GM12878 (cell line): ENCODE measurements at regions not wholly inside any gene's neighbourhood (a gene's known extent, or its start where the extent isn't known, plus 50 kb on each side); places are given as distances from the start of the nearest gene placed in this dataset.
A peak's percentile ranks its signal among the peaks of the same experiment; 100 is the strongest.
"Not testable (repeated sequence)": the region's sequence is repeated elsewhere in the genome, so short reads cannot be mapped to it uniquely, and the experiment has no call there.

ENCODE experiments used
- ATAC-seq: fragments of 200-7000 bp; cut with Tn5 transposase; 3 replicates; pipeline ENCODE4 v1.9.1; 2020; ENCODE audit warnings: mild to moderate bottlenecking, moderate library complexity
- BruUV-seq: library from RNA; stranded (reverse); fragments of 400-500 nt; replicated peaks from 2 replicates; lab custom pipeline; 2021; lab: Mats Ljungman, UMichigan
- CTCF ChIA-PET: fragments of 300-600 bp; sonication (Branson Sonifier 250); formaldehyde crosslinking; extraction: SDS; loops from one replicate; lab custom pipeline; 2021; ENCODE audit warnings: inconsistent platforms; lab: Yijun Ruan, JAX
- POLR2A ChIA-PET: fragments of 350-600 bp; formaldehyde crosslinking; extraction: SDS; loops from one replicate; lab custom pipeline; 2021; ENCODE audit warnings: inconsistent platforms; lab: Charles Lee
- RAD21 ChIA-PET: fragments of 300-600 bp; sonication (Branson Sonifier 250); formaldehyde crosslinking; loops from one replicate; lab custom pipeline; 2023; ENCODE audit warnings: antibody characterized with exemption; ENCODE audit not compliant: unreplicated experiment; lab: Charles Lee
- SMC1A ChIA-PET: fragments of 300-600 bp; sonication (Branson Sonifier 250); formaldehyde crosslinking; loops from one replicate; lab custom pipeline; 2023; ENCODE audit not compliant: unreplicated experiment, uncharacterized antibody; lab: Charles Lee
- DNase-seq: peaks from one replicate; pipeline ENCODE4 v3.0.0-alpha.2; 2011; ENCODE audit warnings: low read depth, low spot score
- FAIRE-seq: peaks from 3 replicates; lab custom pipeline; 2011; peaks lifted over from hg19 to GRCh38; lab: Jason Lieb, UNC
- H2AFZ ChIP-seq: 2 replicates; pipeline ENCODE4 v1.6.0; 2011; ENCODE audit warnings: low read depth, low read length, control low read depth; ENCODE audit not compliant: control insufficient read depth
- H3K27ac ChIP-seq: 2 replicates; pipeline ENCODE4 v1.5.1; 2011; ENCODE audit warnings: control low read depth; ENCODE audit not compliant: control insufficient read depth, insufficient read depth
- H3K27me3 ChIP-seq, 2 experiments: replicated peaks in 1 of 2; 2 replicates each; pipeline versions ENCODE4 v1.6.0 to v1.6.1; 2011; ENCODE audit warnings: low read length in 1 of 2; ENCODE audit not compliant: control insufficient read depth in 2 of 2, insufficient read depth in 2 of 2
- H3K36me3 ChIP-seq, 2 experiments: 2 replicates each; pipeline ENCODE4 v1.5.1; 2011; ENCODE audit warnings: low read length in 1 of 2; ENCODE audit not compliant: control insufficient read depth in 2 of 2, insufficient read depth in 2 of 2
- H3K4me1 ChIP-seq: 2 replicates; pipeline ENCODE4 v1.6.1; 2011; ENCODE audit warnings: mild to moderate bottlenecking, low read length, moderate library complexity, mixed read lengths; ENCODE audit not compliant: control insufficient read depth, insufficient read depth
- H3K4me2 ChIP-seq: 2 replicates; pipeline ENCODE4 v1.6.0; 2011; ENCODE audit warnings: control low read depth; ENCODE audit not compliant: control insufficient read depth, insufficient read depth
- H3K4me3 ChIP-seq: fragments of 200-600 bp; sonication (generic); 2 replicates; pipeline ENCODE4 v1.5.1; 2016
- H3K79me2 ChIP-seq: 2 replicates; pipeline ENCODE4 v1.6.0; 2011; ENCODE audit warnings: low read length; ENCODE audit not compliant: control insufficient read depth, insufficient read depth
- H3K9ac ChIP-seq: 2 replicates; pipeline ENCODE4 v1.8.0; 2011; ENCODE audit warnings: low read length, control low read depth, mixed read lengths; ENCODE audit not compliant: control insufficient read depth, insufficient read depth
- H3K9me3 ChIP-seq: replicated peaks from 3 replicates; pipeline ENCODE4 v1.5.1; 2011; ENCODE audit warnings: mild to moderate bottlenecking, low read length; ENCODE audit not compliant: control insufficient read depth, insufficient read depth
- H4K20me1 ChIP-seq: 2 replicates; pipeline ENCODE4 v1.6.0; 2011; ENCODE audit not compliant: control insufficient read depth, insufficient read depth
- DPF2 ChIP-seq: fragments of 450-650 bp; IDR thresholded peaks from 2 replicates; pipeline ENCODE4 v1.6.1; 2017; ENCODE audit warnings: mild to moderate bottlenecking
- RAD51 ChIP-seq: fragments of 450-650 bp; IDR thresholded peaks from 2 replicates; pipeline ENCODE4 v1.6.1; 2016; ENCODE audit warnings: moderate library complexity, mild to moderate bottlenecking, inconsistent platforms
- SPI1 ChIP-seq: IDR thresholded peaks from 2 replicates; pipeline ENCODE4 v1.6.1; 2011; ENCODE audit warnings: low read depth, mild to moderate bottlenecking, low read length, moderate library complexity, borderline replicate concordance; ENCODE audit not compliant: insufficient read depth
- SRF ChIP-seq, 2 experiments: IDR thresholded peaks; 2 replicates each; pipeline ENCODE4 v1.6.1; 2011; ENCODE audit warnings: low read depth in 2 of 2, low read length in 2 of 2, mild to moderate bottlenecking in 1 of 2, moderate library complexity in 1 of 2
- WGBS: methylation state at CpG from one replicate; pipeline ENCODE4 v1.1.6; 2016; ENCODE audit warnings: low lambda C conversion rate; ENCODE audit not compliant: insufficient replicate concordance, insufficient coverage; ENCODE audit errors: missing lambda C conversion rate; 5-methylcytosine and 5-hydroxymethylcytosine counted together
- in situ Hi-C: fragments of 300-500 bp; cut with MboI; formaldehyde crosslinking; loops from 9 replicates; pipeline ENCODE4 v1.14.3; 2018; ENCODE audit warnings: mixed read lengths
- intact Hi-C: fragments of 100-400 bp; cut with micrococcal nuclease; formaldehyde crosslinking; loops from one replicate; pipeline ENCODE4 v1.14.2; 2022; ENCODE audit not compliant: unreplicated experiment
- TF ChIP-seq, protein P1 (sequence below): IDR thresholded peaks from 2 replicates; pipeline ENCODE4 v1.6.1; 2012; ENCODE audit warnings: low read depth, low read length, improper control_type of control experiment
- TF ChIP-seq, protein P2 (sequence below): fragments of 450-650 bp; IDR thresholded peaks from 2 replicates; pipeline ENCODE4 v1.6.1; 2017; ENCODE audit warnings: mild to moderate bottlenecking, moderate library complexity
- TF ChIP-seq, protein P3 (sequence below): IDR thresholded peaks from 2 replicates; pipeline ENCODE4 v1.6.1; 2011; ENCODE audit warnings: low read depth, low read length, improper control_type of control experiment, borderline replicate concordance

DNA sequence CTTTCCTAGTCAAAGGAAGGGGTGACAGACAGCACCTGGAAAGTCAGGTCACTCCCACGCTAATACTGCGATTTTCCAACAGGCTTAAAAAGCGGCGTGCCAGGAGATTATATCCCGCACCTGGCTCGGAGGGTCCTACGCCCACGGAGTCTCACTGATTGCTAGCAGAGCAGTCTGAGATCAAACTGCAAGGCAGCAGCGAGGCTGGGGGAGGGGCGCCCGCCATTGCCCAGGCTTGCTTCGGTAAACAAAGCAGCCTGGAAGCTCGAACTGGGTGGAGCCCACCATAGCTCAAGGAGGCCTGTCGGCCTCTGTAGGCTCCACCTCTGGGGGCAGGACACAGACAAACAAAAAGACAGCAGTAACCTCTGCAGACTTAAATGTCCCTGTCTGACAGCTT is 392.6 kb upstream of the LMO3 start:
- H3K27ac ChIP-seq, H3K36me3 ChIP-seq, H3K4me3 ChIP-seq, H2AFZ ChIP-seq, intact Hi-C loops, H3K27me3 ChIP-seq, H3K79me2 ChIP-seq, SMC1A ChIA-PET, FAIRE-seq, POLR2A ChIA-PET, in situ Hi-C loops, CTCF ChIA-PET, H3K4me1 ChIP-seq, H3K4me2 ChIP-seq, H3K9me3 ChIP-seq, DNase-seq, ATAC-seq, BruUV-seq, RAD21 ChIA-PET, H4K20me1 ChIP-seq, H3K9ac ChIP-seq: not testable (repeated sequence)
- WGBS, result 40% methylated on average over 14 of the region's 14 CpGs

DNA sequence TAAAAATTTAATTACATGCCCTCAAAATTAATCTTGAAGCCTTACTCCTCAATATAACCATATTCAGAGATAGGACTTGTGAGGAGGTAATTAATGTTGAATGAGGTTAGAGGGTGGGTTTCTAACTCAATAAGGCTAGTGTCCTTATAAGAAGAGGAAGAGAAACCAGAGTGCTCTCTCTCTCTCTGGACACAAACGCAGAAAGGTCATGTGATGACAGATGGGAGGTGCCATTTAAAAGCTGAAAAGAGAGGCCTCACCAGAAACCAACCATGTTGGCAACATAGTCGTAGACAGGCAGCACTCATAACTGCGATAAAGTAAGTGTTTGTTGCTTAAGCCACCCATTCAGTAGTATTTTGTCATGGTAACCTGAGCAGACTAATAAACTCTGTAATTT is 378.5 kb upstream of the LMO3 start:
- ChIA-PET CTCF (no interaction called here), RAD21 (no interaction called here), SMC1A (no interaction called here), POLR2A (no interaction called here)
- Histone ChIP-seq H3K27me3 (no peaks in the 10 kb centered on the region), H2AFZ (no peak overlapping the region), H3K4me3 (no peak overlapping the region), H3K9ac (no peak overlapping the region), H3K27ac (no peak overlapping the region), H4K20me1 (no peaks in the 10 kb centered on the region), H3K9me3 (no peaks in the 10 kb centered on the region), H3K4me1 (no peaks in the 10 kb centered on the region), H3K4me2 (no peak overlapping the region), H3K79me2 (no peaks in the 10 kb centered on the region), H3K36me3 (no peaks in the 10 kb centered on the region)
- WGBS, result 61% methylated on average over 3 of the region's 3 CpGs
- intact Hi-C loops, result no loop called here
- FAIRE-seq, result no peak
- peak; percentile 97 for ATAC-seq
- no peak for DNase-seq
- in situ Hi-C loops, result no loop called here
- no TSS peak for BruUV-seq
- TF ChIP-seq DPF2 (0 out of 2 replicates have a peak, but pooled peaks have one; percentile 32), RAD51 (peak; percentile 77), SPI1 (peak; percentile 74; the same call in 1 of the 2 replicates), SRF (IDR thresholded peaks at IDR 0.05; ENCODE audit: low read depth in 2 of 2, low read length in 2 of 2) (no peak)
- TF ChIP-seq, protein P1, sequence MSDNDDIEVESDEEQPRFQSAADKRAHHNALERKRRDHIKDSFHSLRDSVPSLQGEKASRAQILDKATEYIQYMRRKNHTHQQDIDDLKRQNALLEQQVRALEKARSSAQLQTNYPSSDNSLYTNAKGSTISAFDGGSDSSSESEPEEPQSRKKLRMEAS, result no peak
- TF ChIP-seq, protein P2, sequence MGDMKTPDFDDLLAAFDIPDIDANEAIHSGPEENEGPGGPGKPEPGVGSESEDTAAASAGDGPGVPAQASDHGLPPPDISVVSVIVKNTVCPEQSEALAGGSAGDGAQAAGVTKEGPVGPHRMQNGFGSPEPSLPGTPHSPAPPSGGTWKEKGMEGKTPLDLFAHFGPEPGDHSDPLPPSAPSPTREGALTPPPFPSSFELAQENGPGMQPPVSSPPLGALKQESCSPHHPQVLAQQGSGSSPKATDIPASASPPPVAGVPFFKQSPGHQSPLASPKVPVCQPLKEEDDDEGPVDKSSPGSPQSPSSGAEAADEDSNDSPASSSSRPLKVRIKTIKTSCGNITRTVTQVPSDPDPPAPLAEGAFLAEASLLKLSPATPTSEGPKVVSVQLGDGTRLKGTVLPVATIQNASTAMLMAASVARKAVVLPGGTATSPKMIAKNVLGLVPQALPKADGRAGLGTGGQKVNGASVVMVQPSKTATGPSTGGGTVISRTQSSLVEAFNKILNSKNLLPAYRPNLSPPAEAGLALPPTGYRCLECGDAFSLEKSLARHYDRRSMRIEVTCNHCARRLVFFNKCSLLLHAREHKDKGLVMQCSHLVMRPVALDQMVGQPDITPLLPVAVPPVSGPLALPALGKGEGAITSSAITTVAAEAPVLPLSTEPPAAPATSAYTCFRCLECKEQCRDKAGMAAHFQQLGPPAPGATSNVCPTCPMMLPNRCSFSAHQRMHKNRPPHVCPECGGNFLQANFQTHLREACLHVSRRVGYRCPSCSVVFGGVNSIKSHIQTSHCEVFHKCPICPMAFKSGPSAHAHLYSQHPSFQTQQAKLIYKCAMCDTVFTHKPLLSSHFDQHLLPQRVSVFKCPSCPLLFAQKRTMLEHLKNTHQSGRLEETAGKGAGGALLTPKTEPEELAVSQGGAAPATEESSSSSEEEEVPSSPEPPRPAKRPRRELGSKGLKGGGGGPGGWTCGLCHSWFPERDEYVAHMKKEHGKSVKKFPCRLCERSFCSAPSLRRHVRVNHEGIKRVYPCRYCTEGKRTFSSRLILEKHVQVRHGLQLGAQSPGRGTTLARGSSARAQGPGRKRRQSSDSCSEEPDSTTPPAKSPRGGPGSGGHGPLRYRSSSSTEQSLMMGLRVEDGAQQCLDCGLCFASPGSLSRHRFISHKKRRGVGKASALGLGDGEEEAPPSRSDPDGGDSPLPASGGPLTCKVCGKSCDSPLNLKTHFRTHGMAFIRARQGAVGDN, result no peak
- TF ChIP-seq, protein P3, sequence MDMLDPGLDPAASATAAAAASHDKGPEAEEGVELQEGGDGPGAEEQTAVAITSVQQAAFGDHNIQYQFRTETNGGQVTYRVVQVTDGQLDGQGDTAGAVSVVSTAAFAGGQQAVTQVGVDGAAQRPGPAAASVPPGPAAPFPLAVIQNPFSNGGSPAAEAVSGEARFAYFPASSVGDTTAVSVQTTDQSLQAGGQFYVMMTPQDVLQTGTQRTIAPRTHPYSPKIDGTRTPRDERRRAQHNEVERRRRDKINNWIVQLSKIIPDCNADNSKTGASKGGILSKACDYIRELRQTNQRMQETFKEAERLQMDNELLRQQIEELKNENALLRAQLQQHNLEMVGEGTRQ, result peak; percentile 35; the same call in 1 of the 2 replicates
